Trophoblast cell (in vitro differentiated cells and primary cell): ENCODE measurements at regions not wholly inside any gene's neighbourhood (a gene's known extent, or its start where the extent isn't known, plus 50 kb on each side); places are given as distances from the start of the nearest gene placed in this dataset.

Experiments
- DNase-seq, 2 donors: peaks; one replicate each; pipeline ENCODE4 v3.0.0-alpha.2; 2016
- H2AFZ ChIP-seq: 2 replicates; pipeline ENCODE4 v1.6.1; 2013; ENCODE audit warnings: low read length, moderate library complexity, mild to moderate bottlenecking; ENCODE audit not compliant: insufficient read depth, poor library complexity
- H2AK5ac ChIP-seq: 2 replicates; pipeline ENCODE4 v1.6.1; 2013; ENCODE audit warnings: mild to moderate bottlenecking, low read length
- H2BK120ac ChIP-seq: 2 replicates; pipeline ENCODE4 v1.6.1; 2013; ENCODE audit warnings: low read length, mild to moderate bottlenecking, moderate library complexity; ENCODE audit not compliant: insufficient read depth, poor library complexity
- H2BK12ac ChIP-seq: 2 replicates; pipeline ENCODE4 v1.6.1; 2013; ENCODE audit warnings: mild to moderate bottlenecking, low read length, moderate library complexity
- H2BK5ac ChIP-seq: 2 replicates; pipeline ENCODE4 v1.6.1; 2013; ENCODE audit warnings: low read length, low read depth, moderate library complexity, mild to moderate bottlenecking; ENCODE audit not compliant: poor library complexity
- H3K14ac ChIP-seq: 2 replicates; pipeline ENCODE4 v1.6.1; 2013; ENCODE audit warnings: mild to moderate bottlenecking, low read length
- H3K18ac ChIP-seq: 2 replicates; pipeline ENCODE4 v1.6.1; 2013; ENCODE audit warnings: mild to moderate bottlenecking, low read length
- H3K23ac ChIP-seq: 2 replicates; pipeline ENCODE4 v1.6.1; 2013; ENCODE audit warnings: low read length
- H3K27ac ChIP-seq: 2 replicates; pipeline ENCODE4 v1.5.1; 2013; ENCODE audit warnings: low read depth, mild to moderate bottlenecking, inconsistent platforms, low read length, moderate library complexity
- H3K27me3 ChIP-seq: 2 replicates; pipeline ENCODE4 v1.6.1; 2013; ENCODE audit warnings: inconsistent platforms, mild to moderate bottlenecking, low read length, moderate library complexity; ENCODE audit not compliant: insufficient read depth
- H3K36me3 ChIP-seq, 2 experiments: 1 replicate in 1 of 2; 2 replicates in 1 of 2; pipeline ENCODE4 v1.6.1; 2013; ENCODE audit warnings: low read length in 2 of 2, mild to moderate bottlenecking in 2 of 2, moderate library complexity in 1 of 2; ENCODE audit not compliant: insufficient read depth in 2 of 2, control insufficient read depth in 1 of 2
- H3K4ac ChIP-seq: 2 replicates; pipeline ENCODE4 v1.6.1; 2013; ENCODE audit warnings: low read depth, mild to moderate bottlenecking, low read length, moderate library complexity
- H3K4me1 ChIP-seq, 2 experiments: 1 replicate in 1 of 2; 2 replicates in 1 of 2; pipeline ENCODE4 v1.6.1; 2013; ENCODE audit warnings: low read length in 2 of 2, mild to moderate bottlenecking in 2 of 2, moderate library complexity in 1 of 2; ENCODE audit not compliant: insufficient read depth in 2 of 2, control insufficient read depth in 1 of 2
- H3K4me2 ChIP-seq: 2 replicates; pipeline ENCODE4 v1.6.1; 2013; ENCODE audit warnings: inconsistent platforms, mild to moderate bottlenecking, low read length, moderate library complexity
- H3K4me3 ChIP-seq: 2 replicates; pipeline ENCODE4 v1.5.1; 2013; ENCODE audit warnings: mild to moderate bottlenecking, low read depth, low read length, inconsistent platforms
- H3K79me1 ChIP-seq: one replicate; pipeline ENCODE4 v1.6.1; 2013; ENCODE audit warnings: low read length
- H3K79me2 ChIP-seq: 2 replicates; pipeline ENCODE4 v1.6.1; 2013; ENCODE audit warnings: low read length, mild to moderate bottlenecking; ENCODE audit not compliant: control insufficient read depth, insufficient read depth, poor library complexity
- H3K9ac ChIP-seq: 2 replicates; pipeline ENCODE4 v1.6.1; 2013; ENCODE audit warnings: mild to moderate bottlenecking, low read length
- H3K9me3 ChIP-seq: 2 replicates; pipeline ENCODE4 v1.6.1; 2013; ENCODE audit warnings: low read depth, mild to moderate bottlenecking, control low read depth, inconsistent platforms, low read length; ENCODE audit not compliant: insufficient read depth
- H4K12ac ChIP-seq: 2 replicates; pipeline ENCODE4 v1.6.1; 2013; ENCODE audit warnings: low read depth, mild to moderate bottlenecking, low read length, moderate library complexity
- H4K8ac ChIP-seq: 2 replicates; pipeline ENCODE4 v1.6.1; 2013; ENCODE audit warnings: low read depth, mild to moderate bottlenecking, low read length, moderate library complexity
- H4K91ac ChIP-seq: one replicate; pipeline ENCODE4 v1.6.1; 2013; ENCODE audit warnings: low read depth, mild to moderate bottlenecking, low read length, moderate library complexity
- WGBS: extraction: QIAGEN DNeasy Blood & Tissue Kit; methylation state at CpG from one replicate; pipeline ENCODE4 v1.1.7; 2013; ENCODE audit warnings: missing lambda C conversion rate; ENCODE audit not compliant: insufficient read length, insufficient coverage; ENCODE audit errors: extremely low coverage; 5-methylcytosine and 5-hydroxymethylcytosine counted together

GRCh38 chr2:80706951-80707350 is 402.4 kb upstream of the LRRTM1 start:
- no peak overlapping the region for H3K9ac ChIP-seq
- no peaks in the 10 kb centered on the region for H3K9me3 ChIP-seq
- no peak overlapping the region for H3K27ac ChIP-seq
- no peaks in the 10 kb centered on the region for H3K27me3 ChIP-seq
- no peaks in the 10 kb centered on the region for H3K79me2 ChIP-seq
- no peak overlapping the region for H3K23ac ChIP-seq
- no peak overlapping the region for H3K4me2 ChIP-seq
- no peak for DNase-seq
- peaks cover 3% of the 10 kb centered on the region in 2 experiments for H3K4me1 ChIP-seq
- H3K4me3 ChIP-seq: no peak overlapping the region
- no peak overlapping the region for H2AK5ac ChIP-seq
- H4K8ac ChIP-seq: no peak overlapping the region
- no peak overlapping the region for H4K12ac ChIP-seq
- H3K14ac ChIP-seq: no peak overlapping the region
- no peak overlapping the region for H2BK120ac ChIP-seq
- H2BK12ac ChIP-seq: no peak overlapping the region
- H3K36me3 ChIP-seq: no peaks in the 10 kb centered on the region
- H3K4ac ChIP-seq: no peak overlapping the region
- no peaks in the 10 kb centered on the region for H3K79me1 ChIP-seq
- H2AFZ ChIP-seq: no peak overlapping the region
- no peak overlapping the region for H2BK5ac ChIP-seq
- H3K18ac ChIP-seq: no peak overlapping the region
- no peak overlapping the region for H4K91ac ChIP-seq
- WGBS: no CpG with 5 or more reads among the region's 2 CpGs

GRCh38 chr2:80706541-80706940 is 402.0 kb upstream of the LRRTM1 start:
- Histone ChIP-seq H3K36me3 (no peaks in the 10 kb centered on the region), H3K4me2 (no peak overlapping the region), H3K27ac (no peak overlapping the region), H3K9me3 (no peaks in the 10 kb centered on the region), H3K23ac (no peak overlapping the region), H2BK5ac (no peak overlapping the region), H2AK5ac (no peak overlapping the region), H3K4me1 (peaks cover 3% of the 10 kb centered on the region in 2 experiments), H3K4ac (no peak overlapping the region), H4K8ac (no peak overlapping the region), H3K9ac (no peak overlapping the region), H3K79me1 (no peaks in the 10 kb centered on the region), H2BK12ac (no peak overlapping the region), H3K79me2 (no peaks in the 10 kb centered on the region), H4K91ac (no peak overlapping the region), H2BK120ac (no peak overlapping the region), H4K12ac (no peak overlapping the region), H3K14ac (no peak overlapping the region), H3K27me3 (no peaks in the 10 kb centered on the region), H2AFZ (no peak overlapping the region), H3K4me3 (no peak overlapping the region), H3K18ac (no peak overlapping the region)
- DNase-seq: no peak
- WGBS: no CpG with 5 or more reads among the region's 5 CpGs

- H2AK5ac ChIP-seq: no peak overlapping the region
- no peaks in the 10 kb centered on the region for H3K9me3 ChIP-seq
- no peak overlapping the region for H3K4ac ChIP-seq
- no peak overlapping the region for H3K14ac ChIP-seq
- H2BK5ac ChIP-seq: no peak overlapping the region
- no peaks in the 10 kb centered on the region for H3K79me2 ChIP-seq
- H2AFZ ChIP-seq: no peak overlapping the region
- H3K9ac ChIP-seq: no peak overlapping the region
- H3K27ac ChIP-seq: no peak overlapping the region
- H2BK120ac ChIP-seq: no peak overlapping the region
- no peak for DNase-seq
- no peak overlapping the region for H3K4me2 ChIP-seq
- H4K91ac ChIP-seq: no peak overlapping the region
- H3K23ac ChIP-seq: no peak overlapping the region
- peaks cover 3% of the 10 kb centered on the region in 2 experiments for H3K4me1 ChIP-seq
- no peak overlapping the region for H4K12ac ChIP-seq
- no peaks in the 10 kb centered on the region for H3K27me3 ChIP-seq
- no peak overlapping the region for H4K8ac ChIP-seq
- no peak overlapping the region for H2BK12ac ChIP-seq
- no peak overlapping the region for H3K18ac ChIP-seq
- H3K79me1 ChIP-seq: no peaks in the 10 kb centered on the region
- no peaks in the 10 kb centered on the region for H3K36me3 ChIP-seq
- no CpG with 5 or more reads among the region's 3 CpGs for WGBS
- H3K4me3 ChIP-seq: no peak overlapping the region
These were observed 399.0 kb upstream of the LRRTM1 start for GRCh38 chr2:80703532-80703931.

GRCh38 chr2:80700961-80701360 is 396.4 kb upstream of the LRRTM1 start:
- H3K18ac ChIP-seq: no peak overlapping the region
- H3K4ac ChIP-seq: no peak overlapping the region
- no peak overlapping the region for H3K4me2 ChIP-seq
- no peak overlapping the region for H2BK120ac ChIP-seq
- H3K4me1 ChIP-seq: peaks cover 3% of the 10 kb centered on the region in 2 experiments
- no peak overlapping the region for H3K14ac ChIP-seq
- H4K91ac ChIP-seq: no peak overlapping the region
- no peak overlapping the region for H3K27ac ChIP-seq
- no peak overlapping the region for H2BK5ac ChIP-seq
- H4K8ac ChIP-seq: no peak overlapping the region
- H3K79me2 ChIP-seq: no peaks in the 10 kb centered on the region
- no peak overlapping the region for H2AFZ ChIP-seq
- H3K79me1 ChIP-seq: no peaks in the 10 kb centered on the region
- H2BK12ac ChIP-seq: no peak overlapping the region
- H4K12ac ChIP-seq: no peak overlapping the region
- no peaks in the 10 kb centered on the region for H3K9me3 ChIP-seq
- no peak for DNase-seq
- H3K9ac ChIP-seq: no peak overlapping the region
- no peak overlapping the region for H2AK5ac ChIP-seq
- H3K23ac ChIP-seq: no peak overlapping the region
- no peak overlapping the region for H3K4me3 ChIP-seq
- H3K36me3 ChIP-seq: no peaks in the 10 kb centered on the region
- no peaks in the 10 kb centered on the region for H3K27me3 ChIP-seq
